GM19328 (cell line): ENCODE measurements at regions not wholly inside any gene's neighbourhood (a gene's known extent, or its start where the extent isn't known, plus 50 kb on each side); places are given as distances from the start of the nearest gene placed in this dataset.

Source experiments
- ATAC-seq: cut with Tn5 transposase; IDR thresholded peaks from one replicate; pipeline ENCODE4 v1.9.1; 2021; ENCODE audit warnings: mild to moderate bottlenecking, moderate library complexity; ENCODE audit not compliant: unreplicated experiment

DNA sequence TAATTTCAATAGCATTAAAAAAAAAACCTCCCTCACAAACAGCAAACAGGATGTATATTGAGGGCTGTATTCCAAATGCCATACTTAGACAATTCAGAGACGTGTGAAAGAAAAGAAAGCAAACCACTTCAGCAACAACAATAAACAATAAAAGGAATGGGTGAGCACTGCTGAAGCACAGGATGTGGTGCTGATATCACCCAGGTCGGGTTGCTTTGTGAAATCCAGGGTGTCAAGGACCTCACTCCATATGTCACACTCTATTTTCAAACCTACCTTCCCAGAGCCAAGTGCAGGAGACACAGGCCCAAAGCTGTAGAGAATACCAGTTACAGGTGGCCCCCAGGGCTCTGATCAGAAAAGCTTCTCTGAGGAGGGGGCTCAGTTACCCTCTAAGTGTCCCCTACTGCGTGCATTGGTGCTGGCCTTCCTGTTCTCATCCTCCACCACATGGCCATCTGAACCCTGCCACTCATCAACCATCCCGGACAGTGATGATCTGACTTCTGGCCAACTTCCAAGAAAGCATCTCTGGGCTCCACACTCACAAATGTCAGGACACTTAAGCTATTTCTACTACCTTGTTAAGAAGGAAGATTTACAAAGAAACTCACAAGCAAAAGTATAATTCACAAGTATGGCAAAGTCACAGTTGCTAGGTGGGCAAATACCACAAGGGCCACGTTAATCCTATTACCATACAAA lies 363.0 kb downstream of the SS18 start:
- ATAC-seq, result no peak

DNA sequence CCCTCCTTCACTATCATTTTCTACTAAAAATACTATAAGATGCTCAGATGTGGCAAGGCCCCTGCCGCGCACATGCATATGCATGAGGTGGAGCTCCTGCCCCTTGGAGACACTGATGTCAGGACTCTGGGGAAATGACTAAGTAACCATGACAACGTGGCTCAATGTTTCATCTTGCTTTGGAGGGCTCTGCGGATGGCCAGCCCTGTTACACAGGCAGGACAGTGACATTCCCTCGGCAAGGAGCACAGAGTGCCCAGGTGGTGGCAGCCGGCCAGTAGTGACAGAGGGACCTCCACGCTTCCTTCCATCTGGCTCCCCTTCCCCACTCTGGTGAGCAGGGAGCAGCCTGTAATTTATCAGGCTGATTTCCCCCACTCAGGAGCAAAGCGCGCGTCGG lies 364.1 kb downstream of the SS18 start:
- ATAC-seq, result no peak

DNA sequence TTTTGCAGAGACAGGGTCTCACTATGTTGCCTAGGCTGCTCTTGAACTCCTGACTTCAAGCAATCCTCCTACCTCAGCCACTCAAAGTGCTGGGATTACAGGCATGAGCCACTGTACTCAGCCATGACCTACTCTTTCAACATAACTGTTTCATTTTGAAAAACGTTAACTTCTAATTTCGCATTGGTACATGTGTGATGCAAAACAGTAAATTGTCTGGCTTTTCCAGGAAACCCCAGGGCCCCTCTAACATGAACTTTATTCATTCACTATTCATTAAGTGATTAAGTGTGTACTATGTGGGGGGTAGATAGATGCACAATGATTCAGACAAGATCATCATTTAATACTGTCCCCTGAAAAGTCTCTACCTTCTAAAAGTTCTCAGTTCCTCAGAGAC lies 364.9 kb downstream of the SS18 start:
- ATAC-seq, result no peak

DNA sequence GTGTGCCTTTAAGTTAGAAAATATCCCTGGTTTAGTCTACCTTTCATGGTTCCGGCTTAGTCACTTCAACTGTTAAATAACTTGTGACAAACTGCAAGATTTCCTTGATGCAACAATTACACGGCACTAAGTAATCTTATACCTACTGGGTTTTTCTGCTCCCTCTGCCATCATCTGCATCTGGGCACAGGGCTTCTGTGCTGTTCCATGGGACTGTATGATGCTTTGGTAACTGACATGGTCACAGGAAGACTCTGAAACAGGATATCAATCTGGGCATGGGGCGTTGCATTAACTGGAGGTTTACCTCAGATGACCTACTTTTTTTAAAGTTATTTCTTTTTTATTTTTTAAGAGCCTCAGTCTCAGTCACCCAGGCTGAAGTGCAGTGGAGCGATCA lies 365.4 kb downstream of the SS18 start:
- ATAC-seq, result no peak

DNA sequence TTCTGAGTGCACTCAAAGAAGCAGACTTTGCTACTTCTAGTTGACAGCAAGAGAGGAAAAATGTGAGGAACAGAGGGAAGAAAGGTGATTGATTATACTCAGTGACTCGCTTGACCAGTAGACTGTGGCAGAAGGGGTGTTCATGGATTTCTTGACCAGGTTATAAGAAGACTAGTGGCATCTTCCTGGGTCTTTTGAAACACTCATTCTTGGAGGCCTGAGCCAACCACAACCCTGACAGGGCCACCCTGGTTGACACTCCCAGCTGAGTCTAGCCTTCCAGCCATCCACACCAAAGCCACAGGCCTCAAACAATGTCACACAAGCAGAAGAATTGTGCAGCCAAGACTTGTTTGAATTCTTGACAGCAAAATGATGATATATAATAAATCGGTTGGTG lies 366.3 kb downstream of the SS18 start:
- no peak for ATAC-seq

DNA sequence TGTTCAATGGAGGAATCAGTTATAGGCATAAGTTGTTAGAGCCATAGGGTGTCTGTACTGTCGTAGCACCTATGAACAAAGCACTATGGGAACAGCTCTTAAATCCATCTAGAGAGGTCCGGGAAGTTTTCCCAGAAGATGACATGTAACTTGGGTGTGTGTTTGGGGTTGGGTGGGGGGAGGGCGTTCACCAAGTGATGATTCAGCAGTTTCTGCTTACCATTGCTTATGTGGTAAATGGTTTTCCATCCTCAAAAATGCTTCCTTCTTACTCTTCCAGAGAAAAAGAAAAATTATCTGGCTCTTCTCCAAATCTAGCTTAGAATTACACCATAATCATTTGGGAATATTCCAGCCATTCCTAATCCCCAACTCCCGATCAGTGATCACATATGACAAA lies 361.1 kb upstream of the ZNF521 start:
- no peak for ATAC-seq

DNA sequence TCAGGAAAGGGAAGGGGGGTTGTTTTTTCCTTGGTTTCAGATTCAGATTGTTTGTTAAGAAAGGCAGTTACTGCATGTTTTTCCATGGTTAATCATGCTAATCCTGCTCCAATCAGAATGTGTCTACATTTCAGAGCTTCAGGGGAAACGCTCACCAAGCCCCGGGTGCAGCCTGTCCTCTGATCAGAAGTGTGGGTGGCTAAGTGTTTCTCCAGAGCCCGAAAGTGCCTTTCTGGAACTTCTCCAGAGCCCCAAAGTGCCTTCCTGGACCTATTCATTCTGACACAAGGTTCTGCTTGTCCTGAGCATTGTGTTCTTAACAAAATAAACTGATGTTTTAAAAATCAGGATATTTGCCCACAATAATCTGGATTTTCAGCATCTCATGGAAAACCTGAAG lies 359.0 kb upstream of the ZNF521 start:
- ATAC-seq, result no peak

DNA sequence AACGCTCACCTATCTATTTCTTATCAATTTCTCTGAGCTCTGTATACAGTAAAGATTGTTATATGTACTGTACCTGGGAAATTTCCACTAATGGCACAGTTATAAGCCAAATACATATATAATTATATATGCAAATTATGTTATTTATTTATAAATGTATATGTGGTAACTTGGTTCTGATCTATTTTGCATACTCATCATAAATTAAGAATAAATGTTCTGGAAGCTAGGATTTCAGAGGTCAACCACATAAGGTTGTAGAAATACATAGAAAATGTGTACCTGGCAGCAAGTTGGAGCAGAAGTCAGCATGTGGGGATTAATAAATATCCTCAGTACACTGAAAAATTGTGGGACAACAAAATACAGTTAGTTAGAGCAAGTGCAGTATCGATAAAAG lies 353.7 kb upstream of the ZNF521 start:
- ATAC-seq, result no peak

DNA sequence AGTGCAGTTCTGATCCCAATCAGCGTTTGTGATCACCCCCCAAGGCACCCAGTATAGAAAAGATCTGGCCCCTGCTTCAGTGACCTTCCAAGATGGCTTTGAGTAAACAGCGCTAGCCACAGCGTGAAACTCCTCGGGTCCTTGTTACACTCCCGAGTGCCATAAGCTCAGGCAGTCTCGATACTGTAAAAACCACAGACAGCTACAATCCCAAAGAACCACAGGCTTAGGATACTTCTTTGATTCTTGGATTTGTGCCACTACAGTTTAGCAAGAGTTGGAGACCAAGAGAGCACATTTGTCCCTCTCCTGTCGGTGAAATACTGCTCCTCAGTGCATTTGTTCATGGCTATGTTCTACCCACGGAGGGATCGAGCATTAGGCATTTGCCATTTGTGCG lies 352.5 kb upstream of the ZNF521 start:
- no peak for ATAC-seq

DNA sequence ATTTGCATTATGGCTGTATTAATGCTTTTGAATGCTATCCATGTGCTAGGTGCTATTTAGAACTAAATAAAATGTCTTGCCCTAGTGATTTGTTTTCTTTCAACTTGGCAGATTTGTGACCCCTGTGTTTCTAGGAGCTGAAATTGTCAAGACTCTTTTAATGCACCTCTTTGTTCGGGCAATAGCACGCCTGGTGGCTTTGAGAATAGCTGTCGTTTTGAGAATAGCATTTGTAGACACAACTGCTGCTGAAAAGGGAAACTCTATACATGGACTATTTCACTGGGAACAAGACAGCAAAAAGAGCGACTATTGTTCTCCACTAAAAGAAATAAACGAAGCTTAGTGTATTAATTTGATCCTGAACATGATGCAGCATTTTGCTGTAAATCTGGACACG lies 352.1 kb upstream of the ZNF521 start:
- ATAC-seq, result no peak

DNA sequence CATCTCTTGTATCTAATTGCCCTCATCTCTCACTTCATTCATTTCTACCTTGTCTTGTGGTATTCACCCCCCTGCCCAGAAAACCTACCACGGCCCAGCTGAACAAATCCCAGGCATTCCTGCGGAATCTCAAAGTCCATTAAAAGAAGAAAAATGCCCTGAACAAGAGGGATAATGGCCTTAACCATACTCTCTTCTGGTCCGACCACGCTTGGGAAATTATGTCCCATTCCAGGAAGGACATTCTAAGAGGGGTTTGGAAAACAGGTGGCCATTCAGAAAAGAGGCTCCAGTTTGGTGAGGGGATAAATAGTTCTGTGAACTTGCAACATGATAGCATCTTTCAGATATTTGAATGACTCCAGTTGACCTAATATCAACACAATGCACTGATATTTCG lies 349.9 kb upstream of the ZNF521 start:
- no peak for ATAC-seq

DNA sequence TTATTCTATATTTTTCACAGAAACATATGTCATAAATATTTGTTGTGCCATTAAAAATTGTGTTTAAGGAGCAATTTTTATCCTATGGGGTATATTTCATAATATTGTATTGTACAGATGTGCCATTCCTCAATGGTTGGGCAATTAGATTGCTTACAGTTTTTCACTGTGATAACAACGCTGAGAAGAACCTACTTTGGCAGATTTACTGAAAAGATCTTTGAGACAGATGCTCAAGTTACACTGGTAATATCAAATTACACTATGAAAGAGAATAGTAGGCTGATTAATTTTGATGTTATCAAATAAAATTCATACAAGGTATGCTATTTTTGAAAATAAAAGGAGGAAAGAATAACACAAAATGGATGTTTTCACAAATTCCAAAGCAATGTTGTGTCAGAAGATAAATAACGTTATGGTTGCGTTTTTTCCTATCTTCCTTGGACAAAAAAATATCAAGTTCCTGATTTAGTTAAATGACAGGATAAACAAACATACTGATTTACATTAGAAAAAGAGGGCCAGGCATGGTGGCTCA lies 335.1 kb upstream of the ZNF521 start:
- ATAC-seq, result no peak

DNA sequence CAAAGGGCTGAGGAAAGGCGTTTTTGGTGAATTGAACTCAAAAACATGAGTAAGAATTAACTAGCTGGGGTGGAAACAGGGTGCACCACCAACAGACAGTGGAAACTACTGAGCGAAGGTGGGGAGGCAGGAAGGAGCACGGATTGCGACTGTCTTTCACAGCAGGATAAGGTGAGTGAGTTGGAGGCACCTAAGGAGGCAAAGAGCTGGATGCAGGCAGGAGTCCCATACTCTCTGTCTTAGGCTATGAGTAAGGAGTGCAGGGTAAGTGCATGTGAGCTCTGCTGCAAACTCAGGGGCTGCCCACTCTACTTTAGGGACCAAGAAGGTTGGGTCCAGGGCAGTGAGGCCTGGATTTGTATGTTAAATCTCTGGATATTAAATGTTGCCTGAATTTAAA lies 333.1 kb upstream of the ZNF521 start:
- no peak for ATAC-seq

DNA sequence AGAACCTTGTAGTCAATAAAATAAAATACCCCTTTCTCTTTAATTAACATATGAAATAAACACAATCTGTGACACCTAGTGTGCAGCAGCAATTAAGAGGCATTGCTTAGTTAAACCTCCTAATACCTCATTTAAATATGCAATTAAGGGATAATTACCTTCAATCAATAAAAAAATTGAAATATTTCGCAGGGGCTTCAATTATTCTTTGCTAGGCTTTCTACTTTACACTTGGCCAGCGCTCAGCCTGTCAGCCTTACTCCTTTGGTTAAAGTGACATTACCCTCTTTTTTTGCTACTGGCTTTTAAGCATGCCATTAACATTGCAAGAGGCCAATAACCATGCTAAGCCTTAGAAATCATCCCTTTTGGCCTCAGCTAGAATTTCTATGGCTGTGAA lies 327.5 kb upstream of the ZNF521 start:
- no peak for ATAC-seq

DNA sequence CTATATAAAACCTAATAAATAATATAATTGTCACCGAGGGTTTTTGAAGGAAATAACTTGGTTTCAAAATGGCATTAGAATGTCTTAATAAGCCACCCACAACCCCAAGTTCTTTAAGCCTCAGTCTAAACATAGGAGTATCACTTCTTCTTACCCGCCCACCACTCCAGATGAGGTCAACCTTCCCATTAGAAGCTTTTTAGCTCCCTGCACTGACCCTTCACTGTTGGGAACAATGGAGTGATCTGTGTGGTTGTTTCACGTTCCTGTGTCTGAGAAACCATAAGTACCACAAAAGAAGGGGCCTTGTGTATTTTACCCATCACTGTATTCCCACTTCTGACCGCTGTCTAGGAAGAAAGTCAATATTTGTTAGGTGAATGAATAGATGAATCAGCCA lies 326.3 kb upstream of the ZNF521 start:
- ATAC-seq, result no peak

DNA sequence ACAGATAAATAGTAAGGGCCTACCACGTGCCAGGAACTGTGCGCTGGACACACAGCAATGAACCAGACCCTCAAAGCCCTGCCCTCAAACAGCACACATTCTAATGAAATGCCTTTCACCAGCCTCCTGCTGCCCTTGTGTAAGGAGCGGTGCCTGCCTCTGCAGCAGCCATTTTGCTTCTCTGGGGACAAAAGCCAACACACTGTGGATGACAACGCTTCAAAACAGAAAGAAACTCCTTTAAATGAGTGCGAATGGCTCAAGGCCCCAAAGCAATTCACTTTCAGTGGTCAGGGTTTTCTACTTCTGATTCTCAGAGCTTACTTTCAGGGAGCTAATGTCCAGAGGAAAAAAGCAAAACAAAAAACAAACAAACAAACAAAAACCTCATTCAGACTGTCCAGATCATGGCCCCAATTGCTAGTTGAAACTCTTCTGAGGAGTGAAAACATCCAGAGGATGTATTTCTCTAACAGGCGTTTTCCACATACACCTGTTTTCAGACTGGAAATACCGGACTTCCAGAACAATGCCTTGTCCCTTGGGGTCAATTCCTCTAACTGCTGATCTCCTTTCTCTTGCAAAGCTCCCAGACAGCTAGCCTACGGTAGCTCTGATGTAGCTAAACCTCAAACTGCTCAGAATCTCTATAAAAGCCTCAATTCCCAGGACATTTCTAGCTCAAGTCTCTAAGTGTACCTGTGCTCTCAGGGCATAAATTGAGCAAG lies 323.3 kb upstream of the ZNF521 start:
- ATAC-seq, result no peak

DNA sequence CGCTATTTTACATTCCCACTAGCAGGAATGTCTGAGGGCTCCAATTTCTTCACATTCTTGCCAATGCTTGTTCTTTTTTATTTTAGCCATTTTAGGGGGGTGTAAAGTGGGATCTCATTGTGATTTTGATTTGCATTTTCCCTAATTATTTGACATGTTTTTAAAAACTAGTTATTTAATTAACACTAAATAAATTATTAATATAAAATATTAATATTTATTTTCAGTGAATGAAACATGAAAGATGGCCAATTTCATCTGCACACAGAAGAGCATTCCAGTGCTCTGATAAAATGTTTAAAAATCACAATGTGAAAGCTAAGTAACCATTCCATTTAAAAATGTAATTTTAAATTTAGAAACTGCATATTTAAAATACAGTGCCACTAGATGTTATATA lies 322.2 kb upstream of the ZNF521 start:
- ATAC-seq, result no peak

DNA sequence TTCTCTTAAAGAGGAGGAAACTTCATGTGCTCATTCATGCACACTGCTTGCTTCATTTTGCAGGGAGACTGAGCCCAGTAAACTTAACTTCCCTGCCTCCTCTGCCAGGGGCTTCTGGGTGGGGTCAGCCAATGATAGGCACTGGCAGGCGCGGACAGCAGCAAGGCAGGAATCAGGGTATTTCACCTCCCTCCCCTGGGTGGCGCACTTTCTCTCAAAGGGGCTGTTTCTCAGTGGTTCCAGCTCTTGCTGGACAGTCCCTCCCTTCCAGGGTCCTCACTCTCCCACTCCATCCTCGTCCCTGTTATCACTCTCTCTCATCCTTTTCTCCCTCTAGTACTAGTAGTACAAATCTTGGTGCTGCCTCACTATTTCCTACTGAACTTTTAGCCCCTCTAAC lies 320.5 kb upstream of the ZNF521 start:
- no peak for ATAC-seq

DNA sequence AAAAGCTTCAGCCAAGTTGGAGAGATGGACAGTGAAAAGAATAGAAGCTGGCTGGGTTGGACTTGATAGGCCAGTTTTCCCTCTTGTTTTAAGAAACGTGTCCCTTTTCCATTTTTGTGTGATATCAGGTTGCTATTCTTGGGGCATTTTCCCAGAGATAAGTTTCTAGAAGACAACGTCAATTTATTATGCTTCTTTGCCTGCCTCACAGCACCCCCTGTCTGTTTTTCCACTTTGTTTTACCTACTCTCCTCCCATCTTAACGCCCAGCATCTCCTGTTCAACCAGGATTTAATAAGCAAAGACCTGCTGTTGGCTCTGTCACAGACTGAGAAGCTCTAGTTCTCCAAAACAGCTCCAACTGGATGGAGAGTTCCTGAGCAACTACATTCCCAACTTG lies 317.8 kb upstream of the ZNF521 start:
- no peak for ATAC-seq

DNA sequence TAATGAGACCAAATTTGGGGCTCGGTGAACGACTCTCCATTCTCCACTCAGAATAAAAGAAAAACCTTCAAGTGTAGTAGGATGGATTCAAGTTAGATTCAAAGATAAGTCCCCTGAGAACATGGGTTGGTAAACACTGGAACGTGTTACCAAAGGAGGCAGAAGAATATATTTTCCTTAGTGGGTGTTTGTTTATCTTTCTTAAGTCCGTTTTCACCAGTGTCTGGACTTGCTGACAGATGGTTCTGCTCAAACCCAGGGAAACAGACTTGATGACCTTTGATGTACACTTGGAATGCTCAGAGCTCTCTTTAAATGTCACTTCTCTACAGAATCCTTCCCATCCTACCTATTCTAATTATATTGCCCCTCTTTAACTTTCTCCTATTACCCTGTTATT lies 310.3 kb upstream of the ZNF521 start:
- no peak for ATAC-seq

DNA sequence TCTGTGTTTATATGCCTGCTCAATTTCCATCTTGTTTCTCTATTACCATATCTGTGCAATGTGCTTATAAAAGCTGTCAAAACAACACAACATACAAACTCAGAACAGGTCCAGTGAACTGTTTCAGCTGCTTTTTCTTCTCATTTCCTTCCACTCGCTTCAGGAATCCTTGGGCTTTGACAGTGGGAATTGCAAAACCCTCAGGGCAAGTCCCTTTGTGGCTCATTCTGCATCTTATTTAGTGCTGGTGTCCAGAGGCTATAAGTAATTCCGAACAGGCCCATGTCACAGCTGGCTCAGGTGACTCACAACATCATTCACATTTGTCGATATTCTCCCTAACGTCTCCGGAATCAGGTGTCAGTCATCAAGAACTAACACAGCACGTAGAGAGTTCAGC lies 309.9 kb upstream of the ZNF521 start:
- ATAC-seq, result no peak

DNA sequence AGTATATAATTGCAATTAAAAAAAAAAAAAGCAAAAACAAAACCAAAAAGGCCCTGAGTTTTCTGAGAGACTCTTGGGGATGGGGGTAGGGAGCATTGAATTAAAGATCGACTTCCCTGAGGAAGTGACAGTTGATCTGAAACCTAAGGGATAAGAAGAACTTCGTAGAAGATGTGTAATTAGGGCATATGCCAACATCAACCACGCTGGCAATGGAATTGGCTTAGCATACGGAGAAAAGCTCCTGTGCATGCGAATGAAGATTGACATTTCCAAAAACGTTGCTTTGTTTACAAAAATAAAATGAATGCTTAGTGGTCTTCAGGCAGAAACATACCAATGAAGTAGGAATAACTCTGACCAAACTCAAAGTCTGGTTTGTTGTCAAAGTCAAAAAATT lies 307.6 kb upstream of the ZNF521 start:
- ATAC-seq, result no peak

DNA sequence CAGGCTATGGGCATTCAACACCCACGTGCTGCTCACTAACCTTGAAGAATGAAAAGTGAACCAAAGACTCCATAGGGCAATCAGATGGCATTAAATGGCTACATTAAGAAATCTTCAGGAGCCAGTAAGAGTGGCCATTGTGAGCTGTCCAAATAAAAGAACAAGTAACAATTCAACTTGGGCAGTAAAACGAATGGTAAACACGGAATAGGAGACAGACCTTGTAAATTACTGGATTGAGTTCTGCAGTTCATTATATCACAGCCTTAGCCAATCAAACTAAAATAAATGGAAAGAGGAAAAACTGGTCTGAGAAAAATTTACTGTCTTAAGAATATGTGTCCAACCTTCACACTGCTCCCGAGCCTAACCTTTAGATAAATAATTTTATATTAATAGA lies 306.5 kb upstream of the ZNF521 start:
- ATAC-seq, result no peak
